Trophoblast cell (in vitro differentiated cells and primary cell): ENCODE measurements at regions not wholly inside any gene's neighbourhood (a gene's known extent, or its start where the extent isn't known, plus 50 kb on each side); places are given as distances from the start of the nearest gene placed in this dataset.

Experiments
- DNase-seq, 2 donors: peaks; one replicate each; pipeline ENCODE4 v3.0.0-alpha.2; 2016
- H2AFZ ChIP-seq: 2 replicates; pipeline ENCODE4 v1.6.1; 2013; ENCODE audit warnings: low read length, moderate library complexity, mild to moderate bottlenecking; ENCODE audit not compliant: insufficient read depth, poor library complexity
- H2AK5ac ChIP-seq: 2 replicates; pipeline ENCODE4 v1.6.1; 2013; ENCODE audit warnings: mild to moderate bottlenecking, low read length
- H2BK120ac ChIP-seq: 2 replicates; pipeline ENCODE4 v1.6.1; 2013; ENCODE audit warnings: low read length, mild to moderate bottlenecking, moderate library complexity; ENCODE audit not compliant: insufficient read depth, poor library complexity
- H2BK12ac ChIP-seq: 2 replicates; pipeline ENCODE4 v1.6.1; 2013; ENCODE audit warnings: mild to moderate bottlenecking, low read length, moderate library complexity
- H2BK5ac ChIP-seq: 2 replicates; pipeline ENCODE4 v1.6.1; 2013; ENCODE audit warnings: low read length, low read depth, moderate library complexity, mild to moderate bottlenecking; ENCODE audit not compliant: poor library complexity
- H3K14ac ChIP-seq: 2 replicates; pipeline ENCODE4 v1.6.1; 2013; ENCODE audit warnings: mild to moderate bottlenecking, low read length
- H3K18ac ChIP-seq: 2 replicates; pipeline ENCODE4 v1.6.1; 2013; ENCODE audit warnings: mild to moderate bottlenecking, low read length
- H3K23ac ChIP-seq: 2 replicates; pipeline ENCODE4 v1.6.1; 2013; ENCODE audit warnings: low read length
- H3K27ac ChIP-seq: 2 replicates; pipeline ENCODE4 v1.5.1; 2013; ENCODE audit warnings: low read depth, mild to moderate bottlenecking, inconsistent platforms, low read length, moderate library complexity
- H3K27me3 ChIP-seq: 2 replicates; pipeline ENCODE4 v1.6.1; 2013; ENCODE audit warnings: inconsistent platforms, mild to moderate bottlenecking, low read length, moderate library complexity; ENCODE audit not compliant: insufficient read depth
- H3K36me3 ChIP-seq, 2 experiments: 1 replicate in 1 of 2; 2 replicates in 1 of 2; pipeline ENCODE4 v1.6.1; 2013; ENCODE audit warnings: low read length in 2 of 2, mild to moderate bottlenecking in 2 of 2, moderate library complexity in 1 of 2; ENCODE audit not compliant: insufficient read depth in 2 of 2, control insufficient read depth in 1 of 2
- H3K4ac ChIP-seq: 2 replicates; pipeline ENCODE4 v1.6.1; 2013; ENCODE audit warnings: low read depth, mild to moderate bottlenecking, low read length, moderate library complexity
- H3K4me1 ChIP-seq, 2 experiments: 1 replicate in 1 of 2; 2 replicates in 1 of 2; pipeline ENCODE4 v1.6.1; 2013; ENCODE audit warnings: low read length in 2 of 2, mild to moderate bottlenecking in 2 of 2, moderate library complexity in 1 of 2; ENCODE audit not compliant: insufficient read depth in 2 of 2, control insufficient read depth in 1 of 2
- H3K4me2 ChIP-seq: 2 replicates; pipeline ENCODE4 v1.6.1; 2013; ENCODE audit warnings: inconsistent platforms, mild to moderate bottlenecking, low read length, moderate library complexity
- H3K4me3 ChIP-seq: 2 replicates; pipeline ENCODE4 v1.5.1; 2013; ENCODE audit warnings: mild to moderate bottlenecking, low read depth, low read length, inconsistent platforms
- H3K79me1 ChIP-seq: one replicate; pipeline ENCODE4 v1.6.1; 2013; ENCODE audit warnings: low read length
- H3K79me2 ChIP-seq: 2 replicates; pipeline ENCODE4 v1.6.1; 2013; ENCODE audit warnings: low read length, mild to moderate bottlenecking; ENCODE audit not compliant: control insufficient read depth, insufficient read depth, poor library complexity
- H3K9ac ChIP-seq: 2 replicates; pipeline ENCODE4 v1.6.1; 2013; ENCODE audit warnings: mild to moderate bottlenecking, low read length
- H3K9me3 ChIP-seq: 2 replicates; pipeline ENCODE4 v1.6.1; 2013; ENCODE audit warnings: low read depth, mild to moderate bottlenecking, control low read depth, inconsistent platforms, low read length; ENCODE audit not compliant: insufficient read depth
- H4K12ac ChIP-seq: 2 replicates; pipeline ENCODE4 v1.6.1; 2013; ENCODE audit warnings: low read depth, mild to moderate bottlenecking, low read length, moderate library complexity
- H4K8ac ChIP-seq: 2 replicates; pipeline ENCODE4 v1.6.1; 2013; ENCODE audit warnings: low read depth, mild to moderate bottlenecking, low read length, moderate library complexity
- H4K91ac ChIP-seq: one replicate; pipeline ENCODE4 v1.6.1; 2013; ENCODE audit warnings: low read depth, mild to moderate bottlenecking, low read length, moderate library complexity
- WGBS: extraction: QIAGEN DNeasy Blood & Tissue Kit; methylation state at CpG from one replicate; pipeline ENCODE4 v1.1.7; 2013; ENCODE audit warnings: missing lambda C conversion rate; ENCODE audit not compliant: insufficient read length, insufficient coverage; ENCODE audit errors: extremely low coverage; 5-methylcytosine and 5-hydroxymethylcytosine counted together

- WGBS = no CpG with 5 or more reads among the region's 5 CpGs
- no peak overlapping the region for H4K12ac ChIP-seq
- no peak overlapping the region for H4K91ac ChIP-seq
- no peak overlapping the region for H3K18ac ChIP-seq
- H3K27ac ChIP-seq = no peak overlapping the region
- no peaks in the 10 kb centered on the region for H3K27me3 ChIP-seq
- H3K9me3 ChIP-seq = no peaks in the 10 kb centered on the region
- H3K4ac ChIP-seq = no peak overlapping the region
- H3K23ac ChIP-seq = no peak overlapping the region
- peaks cover 2 to 5% of the 10 kb centered on the region in 2 experiments for H3K4me1 ChIP-seq
- H4K8ac ChIP-seq = no peak overlapping the region
- H3K14ac ChIP-seq = no peak overlapping the region
- H3K79me1 ChIP-seq = no peaks in the 10 kb centered on the region
- H2BK120ac ChIP-seq = no peak overlapping the region
- no peak overlapping the region for H2AK5ac ChIP-seq
- no peaks in the 10 kb centered on the region for H3K79me2 ChIP-seq
- no peak for DNase-seq
- no peak overlapping the region for H2BK5ac ChIP-seq
- H3K4me2 ChIP-seq = no peak overlapping the region
- H3K36me3 ChIP-seq = no peaks in the 10 kb centered on the region
- no peak overlapping the region for H2AFZ ChIP-seq
- H2BK12ac ChIP-seq = no peak overlapping the region
- no peak overlapping the region for H3K9ac ChIP-seq
- H3K4me3 ChIP-seq = no peak overlapping the region
Observed at GRCh38 chr5:57947181-57947580, 464.6 kb upstream of the ACTBL2 start.

GRCh38 chr5:57940879-57941278 lies 458.3 kb upstream of the ACTBL2 start:
- H3K14ac ChIP-seq = no peak overlapping the region
- no peaks in the 10 kb centered on the region for H3K4me1 ChIP-seq
- H2BK5ac ChIP-seq = no peak overlapping the region
- no peak overlapping the region for H3K18ac ChIP-seq
- H3K79me1 ChIP-seq = no peaks in the 10 kb centered on the region
- H3K9ac ChIP-seq = no peak overlapping the region
- WGBS = no CpG with 5 or more reads among the region's 3 CpGs
- no peak overlapping the region for H2BK120ac ChIP-seq
- H4K91ac ChIP-seq = no peak overlapping the region
- no peak overlapping the region for H3K4me3 ChIP-seq
- H3K36me3 ChIP-seq = no peaks in the 10 kb centered on the region
- H4K8ac ChIP-seq = no peak overlapping the region
- H4K12ac ChIP-seq = no peak overlapping the region
- H3K27ac ChIP-seq = no peak overlapping the region
- H2AFZ ChIP-seq = no peak overlapping the region
- no peaks in the 10 kb centered on the region for H3K27me3 ChIP-seq
- DNase-seq = no peak
- H3K4me2 ChIP-seq = no peak overlapping the region
- no peaks in the 10 kb centered on the region for H3K9me3 ChIP-seq
- no peak overlapping the region for H3K23ac ChIP-seq
- no peaks in the 10 kb centered on the region for H3K79me2 ChIP-seq
- no peak overlapping the region for H2AK5ac ChIP-seq
- no peak overlapping the region for H3K4ac ChIP-seq
- H2BK12ac ChIP-seq = no peak overlapping the region

GRCh38 chr5:57940236-57940635 lies 457.6 kb upstream of the ACTBL2 start:
- no CpG with 5 or more reads among the region's 3 CpGs for WGBS
- H3K36me3 ChIP-seq = no peaks in the 10 kb centered on the region
- no peaks in the 10 kb centered on the region for H3K4me1 ChIP-seq

GRCh38 chr5:57939771-57940170 lies 457.2 kb upstream of the ACTBL2 start:
- Histone ChIP-seq H3K18ac (no peak overlapping the region), H2BK12ac (no peak overlapping the region), H3K27me3 (no peaks in the 10 kb centered on the region), H3K4me3 (no peak overlapping the region), H3K23ac (no peak overlapping the region), H4K91ac (no peak overlapping the region), H3K4me1 (no peaks in the 10 kb centered on the region), H3K4me2 (no peak overlapping the region), H3K79me1 (no peaks in the 10 kb centered on the region), H3K9me3 (no peaks in the 10 kb centered on the region), H3K4ac (no peak overlapping the region), H3K14ac (no peak overlapping the region), H2BK120ac (no peak overlapping the region), H2AFZ (no peak overlapping the region), H4K8ac (no peak overlapping the region), H4K12ac (no peak overlapping the region), H3K9ac (no peak overlapping the region), H3K36me3 (no peaks in the 10 kb centered on the region), H2BK5ac (no peak overlapping the region), H3K27ac (no peak overlapping the region), H3K79me2 (no peaks in the 10 kb centered on the region), H2AK5ac (no peak overlapping the region)
- DNase-seq = no peak
- no CpG with 5 or more reads among the region's 3 CpGs for WGBS

More at GRCh38 chr5:57940236-57940635, 457.6 kb upstream of the ACTBL2 start:
- no peak overlapping the region for H3K4me2 ChIP-seq
- H2AFZ ChIP-seq = no peak overlapping the region
- no peaks in the 10 kb centered on the region for H3K79me2 ChIP-seq
- no peak overlapping the region for H4K91ac ChIP-seq
- no peak overlapping the region for H3K18ac ChIP-seq
- no peak overlapping the region for H3K4me3 ChIP-seq
- no peaks in the 10 kb centered on the region for H3K9me3 ChIP-seq
- no peak overlapping the region for H2AK5ac ChIP-seq
- DNase-seq = no peak
- H2BK12ac ChIP-seq = no peak overlapping the region
- no peak overlapping the region for H3K4ac ChIP-seq
- no peaks in the 10 kb centered on the region for H3K79me1 ChIP-seq
- H3K27me3 ChIP-seq = no peaks in the 10 kb centered on the region
- H2BK120ac ChIP-seq = no peak overlapping the region
- no peak overlapping the region for H4K8ac ChIP-seq
- no peak overlapping the region for H2BK5ac ChIP-seq
- no peak overlapping the region for H3K14ac ChIP-seq
- H3K9ac ChIP-seq = no peak overlapping the region
- no peak overlapping the region for H4K12ac ChIP-seq
- no peak overlapping the region for H3K27ac ChIP-seq
- H3K23ac ChIP-seq = no peak overlapping the region
